HCT116 (cell line): ENCODE measurements at regions not wholly inside any gene's neighbourhood (a gene's known extent, or its start where the extent isn't known, plus 50 kb on each side); places are given as distances from the start of the nearest gene placed in this dataset.
"Not testable (repeated sequence)": the region's sequence is repeated elsewhere in the genome, so short reads cannot be mapped to it uniquely, and the experiment has no call there.

Experiments
- ATAC-seq: fragments of 200-7000 bp; cut with Tn5 transposase; 2 replicates; pipeline ENCODE4 v1.9.1; 2020; ENCODE audit warnings: mild to moderate bottlenecking, moderate library complexity
- BruUV-seq: library from RNA; stranded (reverse); fragments of 400-500 nt; replicated peaks from 2 replicates; lab custom pipeline; 2021; lab: Mats Ljungman, UMichigan
- CTCF ChIA-PET: fragments of 300-600 bp; sonication (Branson Sonifier 250); formaldehyde crosslinking; loops from one replicate; lab custom pipeline; 2021; ENCODE audit warnings: antibody characterized with exemption; lab: Charles Lee
- POLR2A ChIA-PET: fragments of 300-600, 350-600 bp; sonication (Branson Sonifier 250); formaldehyde crosslinking; loops from one replicate; lab custom pipeline; 2021; ENCODE audit warnings: antibody characterized with exemption; lab: Charles Lee
- RAD21 ChIA-PET, 2 experiments: fragments of 300-600 bp; sonication (Branson Sonifier 250); formaldehyde crosslinking; loops; one replicate each; lab custom pipeline; 2023; ENCODE audit warnings: low total read pairs in 2 of 2; ENCODE audit not compliant: uncharacterized antibody in 2 of 2, unreplicated experiment in 2 of 2, low non-redundant PET in 1 of 2; lab: Charles Lee
- DNase-seq: peaks from one replicate; pipeline ENCODE4 v3.0.0-alpha.2; 2010; ENCODE audit warnings: low read depth, low spot score
- H2AFZ ChIP-seq: fragments of 200-600 bp; shearing (Covaris generic), sonication (generic); 2 replicates; pipeline ENCODE4 v1.6.1; 2017; ENCODE audit warnings: low read depth, mixed run types, mixed read lengths, antibody characterized with exemption, low read length; ENCODE audit not compliant: poor library complexity, severe bottlenecking
- H3K27ac ChIP-seq: 2 replicates; pipeline ENCODE4 v1.5.1; 2012; ENCODE audit warnings: low read depth, low read length
- H3K27me3 ChIP-seq: fragments of 200-600 bp; sonication (generic); 2 replicates; pipeline ENCODE4 v1.6.1; 2016; ENCODE audit warnings: mixed run types, low read length, mixed read lengths; ENCODE audit not compliant: insufficient read depth
- H3K36me3 ChIP-seq, 2 experiments: fragments of 200-500 bp in 1 of 2; fragments of 200-600 bp in 1 of 2; sonication (Bioruptor generic) in 1 of 2; sonication (generic) in 1 of 2; 2 replicates each; pipeline versions ENCODE4 v1.5.1 to v1.6.1; 2014 to 2016; ENCODE audit warnings: low read length in 2 of 2, inconsistent platforms in 1 of 2, mixed read lengths in 1 of 2, mixed run types in 1 of 2; ENCODE audit not compliant: insufficient read depth in 2 of 2, control insufficient read depth in 1 of 2
- H3K4me1 ChIP-seq, 2 experiments: fragments of 200-600 bp in 1 of 2; sonication (generic) in 1 of 2; 2 replicates each; pipeline versions ENCODE4 v1.5.1 to v1.6.1; 2012 to 2017; ENCODE audit warnings: low read length in 2 of 2, inconsistent platforms in 1 of 2, mild to moderate bottlenecking in 1 of 2, mixed read lengths in 1 of 2, mixed run types in 1 of 2, moderate library complexity in 1 of 2; ENCODE audit not compliant: insufficient read depth in 2 of 2, control insufficient read depth in 1 of 2
- H3K4me2 ChIP-seq: fragments of 200-600 bp; sonication (generic); 2 replicates; pipeline ENCODE4 v1.6.1; 2017; ENCODE audit warnings: mixed run types, low read length, mixed read lengths
- H3K4me3 ChIP-seq, 2 experiments: fragments of 200-600 bp in 1 of 2; sonication (generic) in 1 of 2; replicated peaks in 1 of 2; 2 replicates each; pipeline ENCODE4 v1.5.1; 2011 to 2016; ENCODE audit warnings: low read length in 2 of 2, control low read depth in 1 of 2, low read depth in 1 of 2, mild to moderate bottlenecking in 1 of 2, mixed read lengths in 1 of 2, mixed run types in 1 of 2
- H3K79me2 ChIP-seq: fragments of 200-600 bp; sonication (generic); 2 replicates; pipeline ENCODE4 v1.6.1; 2017; ENCODE audit warnings: mild to moderate bottlenecking, mixed run types, low read length, moderate library complexity, mixed read lengths; ENCODE audit not compliant: insufficient read depth
- H3K9ac ChIP-seq: fragments of 200-600 bp; sonication (generic); 2 replicates; pipeline ENCODE4 v1.6.1; 2016; ENCODE audit warnings: low read length, mixed read lengths
- H3K9me2 ChIP-seq: fragments of 200-600 bp; sonication (generic), shearing (Covaris generic); 2 replicates; pipeline ENCODE4 v1.6.1; 2017; ENCODE audit warnings: mixed run types, mild to moderate bottlenecking, moderate library complexity; ENCODE audit not compliant: insufficient read depth
- H3K9me3 ChIP-seq, 2 experiments: fragments of 200-500 bp in 1 of 2; fragments of 200-600 bp in 1 of 2; sonication (Bioruptor generic) in 1 of 2; sonication (generic) in 1 of 2; 2 replicates each; pipeline ENCODE4 v1.6.1; 2014 to 2017; ENCODE audit warnings: low read length in 2 of 2, mixed read lengths in 2 of 2, inconsistent platforms in 1 of 2, low read depth in 1 of 2, mild to moderate bottlenecking in 1 of 2, mixed run types in 1 of 2, moderate library complexity in 1 of 2; ENCODE audit not compliant: control insufficient read depth in 1 of 2, insufficient read depth in 1 of 2
- H4K20me1 ChIP-seq: fragments of 200-600 bp; sonication (generic), shearing (Covaris generic); 2 replicates; pipeline ENCODE4 v1.6.1; 2017; ENCODE audit warnings: mixed run types, mild to moderate bottlenecking, moderate library complexity; ENCODE audit not compliant: insufficient read depth
- CEBPB ChIP-seq: IDR thresholded peaks from 2 replicates; pipeline ENCODE4 v1.6.1; 2012; ENCODE audit warnings: low read depth
- CTCF ChIP-seq, 3 experiments: fragments of 200-600 bp in 1 of 3; sonication (generic) in 1 of 3; IDR thresholded peaks in 2 of 3; conservative IDR thresholded peaks in 1 of 3; 2 replicates each; pipeline ENCODE4 v1.5.1; 2012 to 2017; ENCODE audit warnings: low read depth in 2 of 3, low read length in 2 of 3, antibody characterized with exemption in 1 of 3, borderline replicate concordance in 1 of 3, control low read depth in 1 of 3, mild to moderate bottlenecking in 1 of 3, mixed read lengths in 1 of 3, mixed run types in 1 of 3, moderate library complexity in 1 of 3; ENCODE audit not compliant: insufficient read depth in 1 of 3
- EZH2phosphoT487 ChIP-seq: fragments of 200-600 bp; IDR thresholded peaks from 2 replicates; pipeline ENCODE4 v1.6.1; 2018; ENCODE audit warnings: antibody characterized with exemption, borderline replicate concordance
- RAD21 ChIP-seq: IDR thresholded peaks from 2 replicates; pipeline ENCODE4 v1.6.1; 2012; ENCODE audit warnings: low read depth, mild to moderate bottlenecking
- SIN3A ChIP-seq: IDR thresholded peaks from 2 replicates; pipeline ENCODE4 v1.6.1; 2012; ENCODE audit warnings: low read depth
- SP1 ChIP-seq: IDR thresholded peaks from 2 replicates; pipeline ENCODE4 v1.6.1; 2012; ENCODE audit warnings: low read depth
- ZFX ChIP-seq: fragments of 450-650 bp; IDR thresholded peaks from 2 replicates; pipeline ENCODE4 v1.6.1; 2017
- ZNF274 ChIP-seq: fragments of 200-500 bp; sonication (Bioruptor generic); IDR thresholded peaks from 2 replicates; pipeline ENCODE4 v1.6.1; 2014; ENCODE audit warnings: mild to moderate bottlenecking, low read depth, low read length, inconsistent platforms
- intact Hi-C: fragments of 100-400 bp; cut with micrococcal nuclease; formaldehyde crosslinking; loops from 2 replicates; pipeline ENCODE4 v1.10.0; 2022
- TF ChIP-seq, protein P1 (sequence below): IDR thresholded peaks from 2 replicates; pipeline ENCODE4 v1.6.1; 2012

DNA sequence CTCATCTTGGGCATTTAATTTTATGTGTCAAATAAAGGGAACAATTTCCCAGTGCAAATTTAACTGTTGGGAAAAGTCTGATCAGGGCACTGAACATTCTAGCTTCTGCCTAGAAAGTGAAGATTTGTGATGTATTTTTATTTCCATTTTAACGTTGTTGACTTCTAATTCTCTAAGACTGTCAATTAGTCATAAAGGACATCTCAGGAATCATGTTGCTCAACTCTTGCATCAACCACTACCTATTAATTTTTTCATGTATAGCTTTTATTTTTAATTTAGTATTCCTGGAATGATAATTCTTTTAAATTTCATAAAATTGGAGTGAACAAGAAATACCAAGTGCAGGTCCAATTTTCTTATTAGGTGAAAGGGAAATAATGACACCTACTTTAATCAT is 87.9 kb upstream of the METAP2 start:
- Histone ChIP-seq H3K4me1 (no peaks in the 10 kb centered on the region), H3K9me3 (no peaks in the 10 kb centered on the region), H2AFZ (no peak overlapping the region), H3K4me2 (no peak overlapping the region), H3K4me3 (no peak overlapping the region), H4K20me1 (no peaks in the 10 kb centered on the region), H3K9ac (no peak overlapping the region), H3K27me3 (no peaks in the 10 kb centered on the region), H3K79me2 (no peaks in the 10 kb centered on the region), H3K9me2 (no peaks in the 10 kb centered on the region), H3K27ac (no peak overlapping the region), H3K36me3 (no peaks in the 10 kb centered on the region)
- ATAC-seq (no peak), DNase-seq (no peak)
- POLR2A ChIA-PET: no interaction called here
- BruUV-seq: no TSS peak
- intact Hi-C loops: no loop called here
- TF ChIP-seq ZNF274: no peak
- TF ChIP-seq ZFX: no peak
- TF ChIP-seq EZH2phosphoT487: no peak
- TF ChIP-seq CTCF (IDR thresholded peaks at IDR 0.05 in 2 of 3, conservative IDR thresholded peaks at IDR 0.05 in 1 of 3; ENCODE audit: borderline replicate concordance in 1 of 3, insufficient read depth in 1 of 3, low read depth in 2 of 3, low read length in 2 of 3): no peak
- no peak; the same call in 1 of the 2 replicates for TF ChIP-seq CEBPB
- no peak for TF ChIP-seq SIN3A
- no peak for TF ChIP-seq RAD21
- no peak for TF ChIP-seq SP1
- TF ChIP-seq, protein P1, sequence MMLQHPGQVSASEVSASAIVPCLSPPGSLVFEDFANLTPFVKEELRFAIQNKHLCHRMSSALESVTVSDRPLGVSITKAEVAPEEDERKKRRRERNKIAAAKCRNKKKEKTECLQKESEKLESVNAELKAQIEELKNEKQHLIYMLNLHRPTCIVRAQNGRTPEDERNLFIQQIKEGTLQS: no peak
- RAD21 ChIA-PET: no interaction called here
- CTCF ChIA-PET: no interaction called here

DNA sequence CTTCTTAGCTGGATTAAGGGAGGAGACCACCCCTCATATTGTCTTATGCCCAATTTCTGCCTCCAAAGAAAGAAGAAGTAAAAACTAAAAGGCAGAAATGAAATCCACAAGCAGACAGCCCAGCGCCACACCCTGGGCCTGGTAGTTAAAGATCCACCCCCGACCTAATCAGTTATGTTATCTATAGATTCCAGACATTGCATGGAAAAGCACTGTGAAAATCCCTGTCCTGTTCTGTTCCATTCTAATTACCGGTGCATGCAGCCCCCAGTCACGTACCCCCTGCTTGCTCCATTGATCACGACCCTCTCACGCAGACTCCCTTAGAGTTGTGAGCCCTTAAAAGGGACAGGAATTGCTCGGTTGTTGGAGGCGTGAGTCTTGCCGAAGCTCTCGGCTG is 85.7 kb upstream of the METAP2 start:
- H3K4me2 ChIP-seq, RAD21 ChIA-PET: not testable (repeated sequence)

More for the DNA sequence above, 85.7 kb upstream of the METAP2 start:
- H3K27ac ChIP-seq, H3K4me1 ChIP-seq, H3K9me2 ChIP-seq, ATAC-seq, H3K79me2 ChIP-seq, DNase-seq, H2AFZ ChIP-seq, H3K36me3 ChIP-seq, H3K27me3 ChIP-seq, H4K20me1 ChIP-seq, POLR2A ChIA-PET, H3K4me3 ChIP-seq, H3K9ac ChIP-seq, BruUV-seq, CTCF ChIA-PET, H3K9me3 ChIP-seq, intact Hi-C loops: not testable (repeated sequence)
